Liver (tissue), 3 donors: ENCODE measurements at regions not wholly inside any gene's neighbourhood (a gene's known extent, or its start where the extent isn't known, plus 50 kb on each side); places are given as distances from the start of the nearest gene placed in this dataset.

Source experiments
- EGR1 ChIP-seq, 2 donors: IDR thresholded peaks; 2 replicates each; pipeline ENCODE4 v1.6.1; 2016 to 2018; ENCODE audit warnings: antibody characterized with exemption in 2 of 2, low read depth in 2 of 2
- HNF4G ChIP-seq: IDR thresholded peaks from 2 replicates; pipeline ENCODE4 v1.6.1; 2016; ENCODE audit warnings: antibody characterized with exemption
- JUND ChIP-seq, 2 donors: IDR thresholded peaks; 2 replicates each; pipeline ENCODE4 v1.6.1; 2016; ENCODE audit warnings: antibody characterized with exemption in 2 of 2
- MAX ChIP-seq: IDR thresholded peaks from 2 replicates; pipeline ENCODE4 v1.6.1; 2016; ENCODE audit warnings: antibody characterized with exemption
- RAD21 ChIP-seq, 2 donors: IDR thresholded peaks; 2 replicates each; pipeline ENCODE4 v1.6.1; 2016; ENCODE audit warnings: antibody characterized with exemption in 2 of 2, mild to moderate bottlenecking in 2 of 2
- REST ChIP-seq: IDR thresholded peaks from 2 replicates; pipeline ENCODE4 v1.6.1; 2016; ENCODE audit warnings: antibody characterized with exemption, mild to moderate bottlenecking
- RXRA ChIP-seq, 2 donors: IDR thresholded peaks; 2 replicates each; pipeline ENCODE4 v1.6.1; 2017 to 2018; ENCODE audit warnings: antibody characterized with exemption in 2 of 2, mild to moderate bottlenecking in 1 of 2
- SP1 ChIP-seq: IDR thresholded peaks from 2 replicates; pipeline ENCODE4 v1.6.1; 2018; ENCODE audit warnings: antibody characterized with exemption, mild to moderate bottlenecking
- TAF1 ChIP-seq: conservative IDR thresholded peaks from 2 replicates; pipeline ENCODE4 v1.6.1; 2016; ENCODE audit warnings: antibody characterized with exemption, mild to moderate bottlenecking
- YY1 ChIP-seq: IDR thresholded peaks from 2 replicates; pipeline ENCODE4 v1.6.1; 2016; ENCODE audit warnings: antibody characterized with exemption, mild to moderate bottlenecking
- TF ChIP-seq, protein P1 (sequence below): fragments of 150-350 bp; IDR thresholded peaks from 2 replicates; pipeline ENCODE4 v1.5.1; 2017; ENCODE audit warnings: improper control_type of control experiment, low read depth, low read length; ENCODE audit not compliant: missing input control
- TF ChIP-seq, protein P2 (sequence below): IDR thresholded peaks from 2 replicates; pipeline ENCODE4 v1.6.1; 2016; ENCODE audit warnings: antibody characterized with exemption
- TF ChIP-seq, protein P3 (sequence below): IDR thresholded peaks from 2 replicates; pipeline ENCODE4 v1.6.1; 2016; ENCODE audit warnings: antibody characterized with exemption
- donor health status: healthy.
- donor health status: healthy.

DNA sequence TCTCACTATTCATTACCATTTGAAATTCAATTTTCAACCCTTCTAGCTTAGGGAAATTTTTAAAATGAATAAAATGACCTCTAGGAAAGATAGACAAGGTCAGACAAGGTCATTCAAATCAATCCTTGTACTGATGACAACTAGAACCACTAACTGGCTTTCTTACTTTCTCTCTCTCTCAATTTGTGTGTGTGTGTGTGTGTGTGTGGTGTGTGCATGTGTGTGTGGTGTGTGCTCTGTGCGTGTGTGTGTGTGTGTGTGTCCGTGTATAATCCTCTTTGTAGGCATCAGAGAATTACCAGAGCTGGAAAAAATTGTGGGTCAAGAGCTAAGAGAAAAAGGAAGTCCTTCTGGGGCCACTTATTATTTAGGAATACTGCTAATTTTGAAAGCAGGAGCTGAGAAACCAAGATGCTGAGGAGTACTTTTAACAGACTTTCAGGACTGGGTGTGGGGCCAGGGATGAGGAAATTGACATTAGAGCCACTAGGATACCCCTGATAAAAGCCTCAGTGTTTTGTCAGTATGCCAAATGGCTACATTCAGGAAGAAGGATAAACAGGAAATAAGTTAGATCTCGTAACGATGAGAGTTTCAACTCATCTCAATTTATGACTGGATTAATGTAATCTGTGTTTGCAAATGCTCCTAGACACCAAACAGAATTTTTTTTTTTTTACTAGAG lies 723.3 kb downstream of the CETN3 start:
- TF ChIP-seq RXRA (IDR thresholded peaks at IDR 0.05): no peak
- TF ChIP-seq, protein P1, sequence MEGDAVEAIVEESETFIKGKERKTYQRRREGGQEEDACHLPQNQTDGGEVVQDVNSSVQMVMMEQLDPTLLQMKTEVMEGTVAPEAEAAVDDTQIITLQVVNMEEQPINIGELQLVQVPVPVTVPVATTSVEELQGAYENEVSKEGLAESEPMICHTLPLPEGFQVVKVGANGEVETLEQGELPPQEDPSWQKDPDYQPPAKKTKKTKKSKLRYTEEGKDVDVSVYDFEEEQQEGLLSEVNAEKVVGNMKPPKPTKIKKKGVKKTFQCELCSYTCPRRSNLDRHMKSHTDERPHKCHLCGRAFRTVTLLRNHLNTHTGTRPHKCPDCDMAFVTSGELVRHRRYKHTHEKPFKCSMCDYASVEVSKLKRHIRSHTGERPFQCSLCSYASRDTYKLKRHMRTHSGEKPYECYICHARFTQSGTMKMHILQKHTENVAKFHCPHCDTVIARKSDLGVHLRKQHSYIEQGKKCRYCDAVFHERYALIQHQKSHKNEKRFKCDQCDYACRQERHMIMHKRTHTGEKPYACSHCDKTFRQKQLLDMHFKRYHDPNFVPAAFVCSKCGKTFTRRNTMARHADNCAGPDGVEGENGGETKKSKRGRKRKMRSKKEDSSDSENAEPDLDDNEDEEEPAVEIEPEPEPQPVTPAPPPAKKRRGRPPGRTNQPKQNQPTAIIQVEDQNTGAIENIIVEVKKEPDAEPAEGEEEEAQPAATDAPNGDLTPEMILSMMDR: no peak
- TF ChIP-seq REST: no peak
- TF ChIP-seq EGR1 (IDR thresholded peaks at IDR 0.05; ENCODE audit: low read depth in 2 of 2): no peak
- no peak for TF ChIP-seq HNF4G
- TF ChIP-seq, protein P2, sequence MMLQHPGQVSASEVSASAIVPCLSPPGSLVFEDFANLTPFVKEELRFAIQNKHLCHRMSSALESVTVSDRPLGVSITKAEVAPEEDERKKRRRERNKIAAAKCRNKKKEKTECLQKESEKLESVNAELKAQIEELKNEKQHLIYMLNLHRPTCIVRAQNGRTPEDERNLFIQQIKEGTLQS: no peak
- no peak for TF ChIP-seq RAD21 (IDR thresholded peaks at IDR 0.05)
- no peak for TF ChIP-seq MAX
- no peak for TF ChIP-seq YY1
- TF ChIP-seq, protein P3, sequence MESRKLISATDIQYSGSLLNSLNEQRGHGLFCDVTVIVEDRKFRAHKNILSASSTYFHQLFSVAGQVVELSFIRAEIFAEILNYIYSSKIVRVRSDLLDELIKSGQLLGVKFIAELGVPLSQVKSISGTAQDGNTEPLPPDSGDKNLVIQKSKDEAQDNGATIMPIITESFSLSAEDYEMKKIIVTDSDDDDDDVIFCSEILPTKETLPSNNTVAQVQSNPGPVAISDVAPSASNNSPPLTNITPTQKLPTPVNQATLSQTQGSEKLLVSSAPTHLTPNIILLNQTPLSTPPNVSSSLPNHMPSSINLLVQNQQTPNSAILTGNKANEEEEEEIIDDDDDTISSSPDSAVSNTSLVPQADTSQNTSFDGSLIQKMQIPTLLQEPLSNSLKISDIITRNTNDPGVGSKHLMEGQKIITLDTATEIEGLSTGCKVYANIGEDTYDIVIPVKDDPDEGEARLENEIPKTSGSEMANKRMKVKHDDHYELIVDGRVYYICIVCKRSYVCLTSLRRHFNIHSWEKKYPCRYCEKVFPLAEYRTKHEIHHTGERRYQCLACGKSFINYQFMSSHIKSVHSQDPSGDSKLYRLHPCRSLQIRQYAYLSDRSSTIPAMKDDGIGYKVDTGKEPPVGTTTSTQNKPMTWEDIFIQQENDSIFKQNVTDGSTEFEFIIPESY: no peak
- TF ChIP-seq SP1: no peak
- no peak for TF ChIP-seq TAF1
- TF ChIP-seq JUND (IDR thresholded peaks at IDR 0.05): no peak
